Neural progenitor cell (in vitro differentiated cells): ENCODE measurements at regions not wholly inside any gene's neighbourhood (a gene's known extent, or its start where the extent isn't known, plus 50 kb on each side); places are given as distances from the start of the nearest gene placed in this dataset.

ENCODE experiments used
- DNase-seq: peaks from one replicate; pipeline ENCODE4 v3.0.0-alpha.2; 2016; ENCODE audit warnings: low spot score
- H2AFZ ChIP-seq: fragments of 200-600 bp; sonication (generic); replicated peaks from 2 replicates; pipeline ENCODE4 v1.6.1; 2016; ENCODE audit warnings: antibody characterized with exemption
- H3F3A ChIP-seq: fragments of 200-600 bp; sonication (generic); 2 replicates; pipeline ENCODE4 v1.6.1; 2016; ENCODE audit warnings: antibody characterized with exemption, low read depth
- H3K27ac ChIP-seq: fragments of 200-600 bp; sonication (generic); 2 replicates; pipeline ENCODE4 v1.5.1; 2016; ENCODE audit warnings: mild to moderate bottlenecking
- H3K27me3 ChIP-seq: fragments of 200-600 bp; sonication (generic); 2 replicates; pipeline ENCODE4 v1.6.1; 2016; ENCODE audit warnings: mild to moderate bottlenecking, moderate library complexity
- H3K36me3 ChIP-seq: fragments of 200-600 bp; sonication (generic); 2 replicates; pipeline ENCODE4 v1.5.1; 2016
- H3K4me1 ChIP-seq: fragments of 200-600 bp; sonication (generic); 2 replicates; pipeline ENCODE4 v1.6.1; 2016; ENCODE audit warnings: mixed run types
- H3K4me2 ChIP-seq: fragments of 200-600 bp; sonication (generic); 2 replicates; pipeline ENCODE4 v1.6.1; 2016
- H3K4me3 ChIP-seq: fragments of 200-600 bp; sonication (generic); 2 replicates; pipeline ENCODE4 v1.5.1; 2016
- H3K79me2 ChIP-seq: fragments of 200-600 bp; sonication (generic); 2 replicates; pipeline ENCODE4 v1.6.1; 2016; ENCODE audit warnings: low read depth
- H3K9ac ChIP-seq: fragments of 200-600 bp; sonication (generic); 2 replicates; pipeline ENCODE4 v1.6.1; 2016
- H3K9me3 ChIP-seq: fragments of 200-600 bp; sonication (generic); 2 replicates; pipeline ENCODE4 v1.5.1; 2016; ENCODE audit warnings: low read depth
- H4K20me1 ChIP-seq: fragments of 200-600 bp; sonication (generic); 2 replicates; pipeline ENCODE4 v1.6.1; 2016; ENCODE audit warnings: low read depth
- H3K27ac Mint-ChIP-seq: 3 replicates; pipeline ENCODE4 v1.8.0; 2021; ENCODE audit warnings: mixed read lengths
- H3K27me3 Mint-ChIP-seq: 2 replicates; pipeline ENCODE4 v1.8.0; 2022; ENCODE audit warnings: low read depth, mild to moderate bottlenecking, inconsistent platforms, moderate library complexity, mixed read lengths; ENCODE audit not compliant: insufficient read depth
- H3K36me3 Mint-ChIP-seq: 3 replicates; pipeline ENCODE4 v1.8.0; 2021; ENCODE audit warnings: mixed read lengths
- H3K4me1 Mint-ChIP-seq: 3 replicates; pipeline ENCODE4 v1.8.0; 2021; ENCODE audit warnings: mixed read lengths
- H3K4me3 Mint-ChIP-seq: 3 replicates; pipeline ENCODE4 v1.8.0; 2021; ENCODE audit warnings: mild to moderate bottlenecking, moderate library complexity, mixed read lengths
- H3K9me3 Mint-ChIP-seq: 3 replicates; pipeline ENCODE4 v1.8.0; 2020; ENCODE audit warnings: mixed read lengths
- EZH2 ChIP-seq: fragments of 200-600 bp; sonication (generic); IDR thresholded peaks from 2 replicates; pipeline ENCODE4 v1.6.1; 2017; ENCODE audit warnings: antibody characterized with exemption, mild to moderate bottlenecking, moderate library complexity
- EZH2phosphoT487 ChIP-seq: fragments of 200-600 bp; sonication (generic); IDR thresholded peaks from 2 replicates; pipeline ENCODE4 v1.6.1; 2017; ENCODE audit warnings: antibody characterized with exemption
- TF ChIP-seq, protein P1 (sequence below): fragments of 200-600 bp; sonication (generic); IDR thresholded peaks from 2 replicates; pipeline ENCODE4 v1.5.1; 2017; ENCODE audit warnings: antibody characterized with exemption, mild to moderate bottlenecking

DNA sequence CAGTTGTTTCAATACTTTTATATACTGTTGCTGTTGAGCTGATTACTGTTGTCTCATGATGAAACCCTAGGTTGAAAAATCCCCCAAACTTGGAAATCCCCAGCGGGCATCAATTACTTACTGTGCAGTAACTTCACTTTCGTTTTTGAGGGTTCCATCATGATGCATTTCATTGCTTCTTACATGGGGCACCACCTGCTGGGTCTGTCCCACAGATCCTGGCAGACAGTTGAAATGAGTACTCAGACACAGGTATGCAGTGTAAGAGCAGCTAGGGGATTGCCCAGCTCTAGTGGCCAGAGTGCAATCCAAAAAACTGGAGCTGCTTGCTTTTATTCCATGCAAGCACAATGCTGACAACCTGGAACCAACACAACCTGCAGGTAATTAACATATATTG lies 132.5 kb upstream of the ZNF91 start:
- no peaks in the 10 kb centered on the region for H3K4me1 Mint-ChIP-seq
- H3K27ac Mint-ChIP-seq: no peak overlapping the region
- no peak overlapping the region for H3K4me3 Mint-ChIP-seq
- TF ChIP-seq, protein P1, sequence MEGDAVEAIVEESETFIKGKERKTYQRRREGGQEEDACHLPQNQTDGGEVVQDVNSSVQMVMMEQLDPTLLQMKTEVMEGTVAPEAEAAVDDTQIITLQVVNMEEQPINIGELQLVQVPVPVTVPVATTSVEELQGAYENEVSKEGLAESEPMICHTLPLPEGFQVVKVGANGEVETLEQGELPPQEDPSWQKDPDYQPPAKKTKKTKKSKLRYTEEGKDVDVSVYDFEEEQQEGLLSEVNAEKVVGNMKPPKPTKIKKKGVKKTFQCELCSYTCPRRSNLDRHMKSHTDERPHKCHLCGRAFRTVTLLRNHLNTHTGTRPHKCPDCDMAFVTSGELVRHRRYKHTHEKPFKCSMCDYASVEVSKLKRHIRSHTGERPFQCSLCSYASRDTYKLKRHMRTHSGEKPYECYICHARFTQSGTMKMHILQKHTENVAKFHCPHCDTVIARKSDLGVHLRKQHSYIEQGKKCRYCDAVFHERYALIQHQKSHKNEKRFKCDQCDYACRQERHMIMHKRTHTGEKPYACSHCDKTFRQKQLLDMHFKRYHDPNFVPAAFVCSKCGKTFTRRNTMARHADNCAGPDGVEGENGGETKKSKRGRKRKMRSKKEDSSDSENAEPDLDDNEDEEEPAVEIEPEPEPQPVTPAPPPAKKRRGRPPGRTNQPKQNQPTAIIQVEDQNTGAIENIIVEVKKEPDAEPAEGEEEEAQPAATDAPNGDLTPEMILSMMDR: no peak
- no peak for TF ChIP-seq EZH2phosphoT487
- no peak for TF ChIP-seq EZH2
- H3K27ac ChIP-seq: no peak overlapping the region
- no peaks in the 10 kb centered on the region for H3K4me1 ChIP-seq
- no peaks in the 10 kb centered on the region for H3K27me3 Mint-ChIP-seq
- no peaks in the 10 kb centered on the region for H4K20me1 ChIP-seq
- H3K9me3 Mint-ChIP-seq: peaks cover 44% of the 10 kb centered on the region
- no peak overlapping the region for H3K4me3 ChIP-seq
- no peak for DNase-seq
- no peak overlapping the region for H3K4me2 ChIP-seq
- no peaks in the 10 kb centered on the region for H3F3A ChIP-seq
- H3K27me3 ChIP-seq: no peaks in the 10 kb centered on the region
- H3K9ac ChIP-seq: no peak overlapping the region
- H3K36me3 Mint-ChIP-seq: no peaks in the 10 kb centered on the region
- no peak overlapping the region for H2AFZ ChIP-seq
- H3K79me2 ChIP-seq: no peaks in the 10 kb centered on the region
- H3K36me3 ChIP-seq: no peaks in the 10 kb centered on the region
- H3K9me3 ChIP-seq: peaks cover 3% of the 10 kb centered on the region

DNA sequence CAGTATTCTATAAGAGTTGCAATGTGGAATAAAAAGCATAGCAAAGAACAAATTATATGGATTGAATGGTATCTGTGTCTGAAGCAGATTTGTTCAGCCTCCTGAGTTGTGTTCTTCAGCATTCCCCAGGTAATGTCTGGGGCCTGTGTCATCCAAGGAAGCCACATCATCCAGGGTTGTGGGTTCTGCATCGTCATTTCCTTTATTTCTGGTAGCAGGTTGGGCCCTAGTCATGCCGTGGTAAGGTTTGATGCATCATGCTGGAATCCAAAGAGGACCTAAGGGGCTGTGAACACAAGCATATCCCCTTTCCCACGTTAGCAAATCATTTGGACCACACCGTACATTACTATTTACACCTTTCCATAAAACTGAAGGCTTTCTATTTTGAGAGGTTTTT lies 131.0 kb upstream of the ZNF91 start:
- H3K27ac Mint-ChIP-seq: no peak overlapping the region
- no peak overlapping the region for H3K27ac ChIP-seq
- H3K4me1 Mint-ChIP-seq: no peaks in the 10 kb centered on the region
- H3K9ac ChIP-seq: no peak overlapping the region
- no peak for DNase-seq
- no peaks in the 10 kb centered on the region for H3K36me3 ChIP-seq
- no peak overlapping the region for H3K4me2 ChIP-seq
- no peaks in the 10 kb centered on the region for H3K27me3 Mint-ChIP-seq
- H3K36me3 Mint-ChIP-seq: no peaks in the 10 kb centered on the region
- no peak overlapping the region for H3K4me3 Mint-ChIP-seq
- TF ChIP-seq, protein P1: no peak
- TF ChIP-seq EZH2phosphoT487 (no peak), EZH2 (no peak)
- H3K9me3 Mint-ChIP-seq: peaks cover 48% of the 10 kb centered on the region
- no peaks in the 10 kb centered on the region for H3K27me3 ChIP-seq
- H3K4me1 ChIP-seq: no peaks in the 10 kb centered on the region
- no peaks in the 10 kb centered on the region for H3K79me2 ChIP-seq
- H2AFZ ChIP-seq: no peak overlapping the region
- H4K20me1 ChIP-seq: no peaks in the 10 kb centered on the region
- no peaks in the 10 kb centered on the region for H3F3A ChIP-seq
- H3K9me3 ChIP-seq: peaks cover 3% of the 10 kb centered on the region
- no peak overlapping the region for H3K4me3 ChIP-seq

DNA sequence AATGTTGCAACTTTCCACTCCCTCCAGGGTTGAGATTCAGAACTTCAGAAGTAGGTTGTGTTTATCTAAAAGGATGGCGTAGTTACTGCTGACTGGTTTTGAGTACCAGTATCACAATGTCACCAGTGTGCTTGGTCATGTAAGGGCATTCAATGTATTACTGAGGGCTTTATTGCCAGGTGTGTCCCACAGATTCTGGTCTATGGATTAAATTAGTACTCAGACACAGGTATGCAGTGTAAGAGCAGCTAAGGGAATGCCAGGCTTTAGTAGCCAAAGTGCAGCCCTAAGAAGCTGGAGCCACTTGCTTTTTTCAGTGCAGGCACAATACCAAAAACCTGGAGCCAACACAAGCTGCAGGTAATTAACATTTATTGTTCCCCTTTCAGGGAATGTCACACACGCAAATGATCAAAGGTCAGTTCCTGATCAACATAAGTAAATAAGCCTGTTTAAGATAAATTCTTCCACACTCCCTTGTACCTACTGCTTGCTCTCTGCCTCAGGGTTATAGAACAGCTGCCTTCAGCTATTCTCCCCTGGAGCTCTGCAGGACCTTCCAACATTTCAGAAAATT lies 130.1 kb upstream of the ZNF91 start:
- no peak for TF ChIP-seq EZH2phosphoT487
- TF ChIP-seq EZH2: no peak
- TF ChIP-seq, protein P1: no peak
- no peaks in the 10 kb centered on the region for H3K4me1 Mint-ChIP-seq
- no peaks in the 10 kb centered on the region for H3K27me3 Mint-ChIP-seq
- Histone ChIP-seq H3K27ac (no peak overlapping the region), H4K20me1 (no peaks in the 10 kb centered on the region), H3K9me3 (peaks cover 3% of the 10 kb centered on the region), H3K27me3 (no peaks in the 10 kb centered on the region), H3K4me3 (no peak overlapping the region), H3K9ac (no peak overlapping the region), H3K36me3 (no peaks in the 10 kb centered on the region), H2AFZ (no peak overlapping the region), H3K4me2 (no peak overlapping the region), H3K79me2 (no peaks in the 10 kb centered on the region), H3F3A (no peaks in the 10 kb centered on the region), H3K4me1 (no peaks in the 10 kb centered on the region)
- peaks cover 49% of the 10 kb centered on the region for H3K9me3 Mint-ChIP-seq
- no peak for DNase-seq
- H3K27ac Mint-ChIP-seq: no peak overlapping the region
- no peak overlapping the region for H3K4me3 Mint-ChIP-seq
- H3K36me3 Mint-ChIP-seq: no peaks in the 10 kb centered on the region
